HG02763 (cell line): ENCODE measurements at regions not wholly inside any gene's neighbourhood (a gene's known extent, or its start where the extent isn't known, plus 50 kb on each side); places are given as distances from the start of the nearest gene placed in this dataset.

Source experiments
- ATAC-seq: cut with Tn5 transposase; IDR thresholded peaks from one replicate; pipeline ENCODE4 v1.9.1; 2021; ENCODE audit warnings: mild to moderate bottlenecking, moderate library complexity; ENCODE audit not compliant: unreplicated experiment

DNA sequence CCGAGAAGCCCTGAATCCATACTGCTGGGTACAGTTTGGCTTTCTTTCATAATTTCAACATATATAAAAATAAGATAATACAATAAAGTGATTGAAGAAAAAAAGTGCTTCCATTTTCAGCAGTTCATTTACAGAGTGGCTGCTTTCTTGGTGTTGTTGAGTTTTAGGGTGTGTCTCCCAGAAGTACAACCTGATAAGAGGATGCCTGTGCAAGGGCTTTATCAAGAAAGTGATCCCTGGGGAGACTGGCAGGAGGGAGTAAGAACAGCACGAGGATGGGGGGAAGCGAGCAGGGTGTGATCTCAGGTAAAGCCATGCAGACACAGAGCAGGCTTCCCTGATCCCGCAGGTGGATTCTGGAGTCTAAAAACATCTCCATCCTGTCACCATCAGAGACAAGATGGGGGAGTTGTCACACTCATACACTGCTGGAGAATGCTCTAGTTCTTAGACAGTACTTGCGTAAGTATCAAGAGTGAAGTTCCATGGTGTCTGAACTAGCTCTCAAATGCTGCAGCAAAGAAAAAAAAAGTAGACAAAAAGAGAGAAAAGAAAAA lies 395.9 kb downstream of the CDH26 start:
- ATAC-seq, result no peak

DNA sequence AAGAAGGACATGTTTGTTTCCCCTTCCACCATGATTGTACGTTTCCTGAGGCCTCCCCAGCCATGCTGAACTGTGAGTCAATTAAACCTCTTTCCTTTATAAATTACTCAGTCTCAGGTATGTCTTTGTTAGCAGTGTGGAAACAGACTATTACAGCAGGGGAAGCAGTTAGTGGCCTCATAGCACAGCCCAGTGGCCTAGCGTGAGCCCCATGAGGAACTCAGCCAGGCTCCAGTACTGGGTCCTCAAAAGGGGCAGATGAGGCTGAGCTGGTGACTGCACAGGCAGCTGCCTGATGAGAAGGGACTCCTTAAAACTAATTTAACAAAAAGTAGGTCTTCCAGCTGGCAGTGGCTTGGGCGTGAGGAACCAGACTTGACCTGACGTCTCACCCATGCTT lies 399.9 kb downstream of the CDH26 start:
- no peak for ATAC-seq

DNA sequence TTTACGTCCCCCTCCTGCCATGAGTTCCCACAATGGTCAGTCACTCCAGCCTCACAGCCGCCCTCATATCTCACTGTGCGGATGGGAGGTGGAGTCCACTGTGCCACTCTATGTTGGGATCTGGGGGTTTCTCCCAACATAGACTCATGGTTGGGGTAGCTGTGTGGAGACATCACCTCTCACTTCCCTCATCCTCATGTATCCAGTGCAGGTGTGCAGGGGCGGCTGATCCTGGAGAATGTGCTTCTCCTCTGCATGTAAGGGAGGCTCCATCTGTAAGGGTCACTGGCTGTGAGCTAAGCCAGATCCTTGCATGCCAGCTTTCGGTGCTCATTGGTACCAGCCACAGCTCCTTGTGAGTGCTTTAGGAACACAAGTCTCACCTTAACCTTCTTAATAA lies 400.8 kb downstream of the CDH26 start:
- ATAC-seq, result no peak

DNA sequence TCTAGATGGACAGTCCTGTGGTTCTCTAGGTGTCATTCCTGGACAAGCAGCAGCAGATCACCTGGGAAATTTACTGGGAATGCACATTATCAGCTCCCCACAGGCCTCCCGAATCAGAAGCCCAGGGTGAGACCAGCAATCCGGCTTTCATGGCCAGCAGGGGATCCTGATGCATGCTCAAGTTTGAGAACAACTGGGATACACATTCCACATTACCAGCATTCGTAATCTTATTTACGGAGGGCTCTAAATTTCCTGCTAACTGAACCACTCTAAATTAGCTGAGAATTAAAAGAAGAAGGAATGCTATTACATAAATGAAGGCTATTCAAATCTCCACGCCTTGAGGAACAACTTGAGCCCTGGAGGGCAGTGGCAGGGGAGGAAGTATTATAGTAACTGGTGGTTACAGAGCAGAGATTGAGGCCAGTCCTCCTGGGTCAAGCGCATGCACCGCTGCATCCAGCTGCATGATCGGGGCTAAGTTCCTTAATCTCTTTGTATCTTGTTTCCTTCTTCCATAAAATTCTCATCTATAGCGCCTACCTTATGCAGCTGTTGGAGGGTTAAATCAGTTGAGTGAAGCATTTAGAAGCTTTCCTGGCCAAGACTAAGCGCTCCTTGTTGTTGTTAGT lies 403.7 kb downstream of the CDH26 start:
- no peak for ATAC-seq

DNA sequence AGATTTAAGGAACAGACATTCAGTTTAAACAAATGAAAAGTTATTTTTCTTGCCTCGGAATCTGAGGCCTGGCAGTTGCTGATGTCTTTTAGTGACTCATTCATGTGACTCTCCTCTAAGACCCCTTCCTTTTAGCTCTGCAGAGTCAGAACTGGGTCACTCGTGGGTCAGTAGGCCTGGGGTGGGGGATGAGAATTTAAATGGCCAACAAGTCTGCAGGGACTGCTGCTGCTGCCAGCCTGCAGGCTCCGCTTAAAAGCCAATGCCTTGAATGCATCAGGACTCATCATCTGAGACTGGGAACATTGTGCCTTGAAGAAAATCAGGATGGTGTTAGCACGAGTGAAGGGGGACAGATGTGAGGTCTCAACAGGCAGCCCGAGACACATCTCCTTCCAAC lies 404.3 kb downstream of the CDH26 start:
- ATAC-seq, result no peak

DNA sequence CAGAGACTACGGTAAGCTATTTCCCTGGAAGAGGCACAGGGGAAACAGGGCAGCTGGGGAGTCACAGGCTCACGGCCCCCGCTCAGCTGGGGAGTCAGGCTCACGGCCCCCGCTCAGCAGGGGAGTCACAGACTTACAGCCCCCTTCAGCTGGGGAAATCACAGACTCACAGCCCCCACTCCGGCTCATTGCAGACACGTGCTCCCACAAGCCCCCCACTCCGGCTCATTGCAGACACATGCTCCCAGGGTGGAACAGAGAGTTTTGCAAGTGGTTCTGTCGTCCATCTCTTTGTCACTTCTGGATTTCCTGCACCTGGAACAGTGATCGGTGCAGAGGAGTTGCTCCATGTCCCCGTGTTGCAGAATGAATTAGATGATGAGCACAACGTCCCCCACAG lies 405.5 kb downstream of the CDH26 start:
- no peak for ATAC-seq

DNA sequence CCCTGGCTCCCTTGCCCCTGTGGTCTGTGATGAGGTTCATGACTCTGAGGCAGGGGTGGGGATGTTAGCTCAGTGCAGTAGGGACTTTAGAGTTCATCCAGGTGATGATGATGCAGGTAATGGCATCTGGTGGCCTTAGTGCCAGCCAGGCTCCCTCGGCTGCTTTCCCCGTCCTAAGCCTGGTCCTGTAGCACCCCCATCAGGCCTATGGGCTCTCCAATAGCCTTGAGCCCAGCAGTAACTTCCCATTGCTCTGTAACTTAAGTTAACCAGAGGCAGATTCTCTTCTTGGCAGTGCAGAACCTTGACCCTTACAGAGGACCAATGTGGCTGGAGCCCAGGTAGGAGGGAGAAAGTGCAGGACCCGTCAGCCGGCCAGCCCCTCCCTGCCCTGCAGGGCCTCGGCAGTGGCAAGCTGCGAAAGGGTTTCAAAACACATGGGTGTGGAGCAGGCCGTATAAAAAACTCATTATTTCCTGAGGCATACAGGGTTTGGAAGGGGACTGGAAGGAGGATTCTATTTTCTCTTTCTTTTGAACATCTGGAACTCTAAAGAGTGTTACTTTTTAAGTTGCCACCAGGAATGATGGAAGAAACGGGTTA lies 406.9 kb downstream of the CDH26 start:
- ATAC-seq, result no peak

DNA sequence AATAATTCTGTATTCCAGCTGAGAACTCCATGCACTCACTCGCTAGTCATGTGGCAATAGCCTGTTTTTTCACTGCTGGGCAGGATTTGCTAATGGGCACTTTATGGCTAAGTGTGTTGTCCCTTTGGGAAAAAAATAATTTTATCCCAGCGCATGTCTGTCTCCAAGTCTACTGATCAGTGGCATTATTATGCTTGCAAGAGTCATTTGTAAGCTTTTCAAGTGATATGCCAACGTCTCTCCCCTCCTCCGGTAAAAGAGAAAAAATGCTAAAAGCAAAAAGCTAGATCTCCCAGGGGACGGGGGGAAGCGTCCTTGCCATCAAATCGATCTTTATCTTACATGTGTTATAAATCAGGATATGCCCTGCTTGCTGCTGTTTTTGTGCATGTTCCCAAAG lies 407.7 kb downstream of the CDH26 start:
- no peak for ATAC-seq

DNA sequence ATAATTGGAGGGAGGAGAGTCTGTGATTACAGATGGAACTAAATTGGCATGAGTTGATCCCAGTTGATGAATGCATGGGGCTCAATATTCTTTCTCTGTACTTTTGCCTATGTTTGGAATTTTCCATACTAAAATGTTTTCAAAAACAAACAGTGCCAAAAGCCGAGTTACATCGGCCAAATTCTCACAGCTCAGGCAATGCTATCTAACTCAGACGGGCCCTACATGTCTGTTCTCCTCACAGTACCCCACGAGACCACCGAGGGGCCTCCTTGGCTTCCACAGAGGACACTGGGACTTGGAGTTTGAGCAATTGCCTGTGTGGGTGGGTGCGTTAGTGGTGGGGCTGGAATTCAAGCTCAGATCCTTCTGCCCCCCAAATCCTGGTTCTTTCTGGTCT lies 413.2 kb downstream of the CDH26 start:
- no peak for ATAC-seq

DNA sequence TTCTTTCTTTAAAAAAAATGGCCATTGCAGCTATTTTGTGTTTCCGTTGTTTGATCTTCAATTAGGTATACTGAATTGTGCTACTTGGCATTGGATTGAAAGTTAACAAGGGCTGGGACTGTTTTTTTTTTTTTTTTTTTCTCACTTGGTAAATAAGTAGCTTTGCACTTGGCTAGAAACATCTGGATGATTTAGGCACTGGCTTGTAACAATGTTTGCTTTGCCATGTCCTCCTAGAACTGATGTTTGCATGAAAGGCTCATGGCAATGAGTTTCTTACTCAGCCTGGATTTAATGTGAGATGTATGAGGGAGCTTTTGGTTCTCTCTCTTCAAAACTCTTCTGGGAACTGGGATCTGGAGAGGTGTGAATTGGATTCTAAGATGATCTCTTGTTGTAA lies 414.1 kb downstream of the CDH26 start:
- no peak for ATAC-seq

DNA sequence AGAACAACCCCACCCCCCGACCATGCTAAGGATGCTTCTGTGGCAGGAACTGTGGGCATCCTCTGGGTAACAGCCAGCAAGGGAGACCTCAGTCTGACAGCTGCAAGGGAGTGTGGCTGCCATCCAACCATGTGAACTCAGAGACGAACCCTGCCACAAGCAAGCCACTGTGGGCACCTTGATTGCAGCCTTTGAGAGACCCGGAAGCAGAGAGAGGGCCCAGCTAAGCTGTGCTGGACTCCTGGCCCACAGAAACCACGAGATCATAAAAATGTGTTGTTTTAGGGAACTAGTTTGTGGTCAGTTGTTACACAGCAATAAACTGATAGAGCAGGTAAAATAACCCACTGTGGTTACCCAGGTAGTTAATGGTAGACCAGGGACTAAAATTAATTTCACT lies 414.6 kb downstream of the CDH26 start:
- ATAC-seq, result no peak

DNA sequence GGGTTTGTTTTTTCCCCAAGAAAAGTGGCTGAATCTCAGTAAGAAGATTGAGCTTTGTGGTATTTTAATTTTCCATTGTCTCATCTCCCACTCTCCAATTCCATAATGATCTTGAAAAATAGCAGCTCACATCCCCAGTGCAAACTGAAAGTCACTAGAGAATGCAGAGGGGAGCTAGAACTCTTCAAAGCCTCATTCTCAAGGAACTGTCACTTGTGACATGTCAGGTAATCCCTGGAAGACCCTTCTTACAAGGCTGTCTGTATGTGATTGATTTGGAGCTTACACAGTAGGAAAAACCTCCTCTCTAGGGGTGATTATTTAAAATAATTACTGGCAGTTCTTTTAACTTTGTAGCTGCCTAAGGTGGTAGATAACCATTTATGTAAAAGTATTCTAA lies 420.4 kb downstream of the CDH26 start:
- no peak for ATAC-seq

DNA sequence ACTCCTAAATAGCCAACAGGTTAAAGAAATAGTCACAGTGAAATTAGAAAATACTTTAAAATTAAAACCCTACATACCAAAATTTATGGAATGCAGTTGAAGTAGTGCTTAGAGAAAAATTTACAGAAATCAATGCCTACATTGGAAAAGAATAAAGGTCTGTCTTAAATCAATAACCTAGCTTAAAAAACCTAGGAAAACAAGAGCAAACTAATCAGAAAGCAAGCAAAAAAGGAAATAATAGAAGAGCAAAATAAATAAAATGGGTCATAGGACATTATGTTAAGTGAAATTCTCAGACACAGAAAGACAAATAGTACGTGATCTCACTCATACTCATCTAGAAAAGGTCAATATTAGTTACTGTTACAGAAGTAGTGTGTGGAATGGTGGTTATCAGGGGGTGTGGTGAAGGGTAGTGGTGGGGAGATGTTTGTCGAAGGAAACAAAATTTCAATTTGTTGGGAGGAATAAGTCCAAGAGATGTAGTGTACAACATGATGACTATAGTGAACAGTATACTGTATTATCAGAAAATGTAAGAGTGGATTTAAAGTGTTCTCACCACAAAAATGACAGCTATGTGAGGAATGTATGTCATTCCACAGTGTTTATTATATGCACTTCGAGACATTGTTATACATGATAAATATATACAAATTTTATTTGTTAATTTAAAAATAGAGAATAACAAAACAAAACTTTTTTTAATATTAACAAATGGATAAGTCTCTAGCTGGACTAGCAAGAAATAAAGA lies 423.6 kb downstream of the CDH26 start:
- ATAC-seq, result no peak

DNA sequence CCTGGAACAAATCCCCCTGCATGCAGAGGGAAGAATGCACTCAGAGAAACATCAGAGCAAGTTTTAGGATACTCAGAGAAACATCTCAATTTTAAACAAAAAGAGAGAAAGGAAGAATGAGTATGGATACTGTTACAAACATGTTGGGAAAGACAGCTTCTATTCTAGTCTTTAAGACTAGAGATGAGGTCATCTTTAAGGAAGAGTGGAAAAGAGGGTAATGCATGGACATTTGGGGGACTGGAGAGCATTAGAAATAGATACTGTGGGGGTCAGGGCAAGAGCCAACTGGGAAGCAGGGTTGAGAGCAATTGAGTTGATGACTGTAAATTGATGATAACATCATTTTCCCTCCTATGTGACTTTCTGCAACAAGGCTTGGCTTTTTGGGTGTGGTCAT lies 431.2 kb downstream of the CDH26 start:
- ATAC-seq, result no peak

DNA sequence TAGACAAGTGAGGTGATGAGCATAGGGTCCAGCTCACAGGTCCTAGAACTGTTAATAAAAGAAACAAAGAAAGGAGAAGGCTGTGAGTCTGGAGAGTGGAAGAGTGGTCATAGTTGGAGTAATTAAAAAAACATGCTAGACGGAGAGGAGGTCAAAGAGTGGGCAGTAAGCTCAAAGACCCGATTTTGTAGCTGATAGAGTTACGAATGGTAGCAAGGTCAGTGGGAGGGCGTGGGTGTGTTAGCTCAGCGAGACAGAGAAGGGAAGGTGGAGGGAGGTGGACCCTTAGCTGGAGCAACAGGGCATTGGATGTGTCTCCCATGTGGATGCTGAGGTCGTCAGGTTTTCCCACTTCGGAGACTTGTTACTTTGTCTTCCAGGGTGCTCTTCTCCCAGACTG lies 431.7 kb downstream of the CDH26 start:
- no peak for ATAC-seq

DNA sequence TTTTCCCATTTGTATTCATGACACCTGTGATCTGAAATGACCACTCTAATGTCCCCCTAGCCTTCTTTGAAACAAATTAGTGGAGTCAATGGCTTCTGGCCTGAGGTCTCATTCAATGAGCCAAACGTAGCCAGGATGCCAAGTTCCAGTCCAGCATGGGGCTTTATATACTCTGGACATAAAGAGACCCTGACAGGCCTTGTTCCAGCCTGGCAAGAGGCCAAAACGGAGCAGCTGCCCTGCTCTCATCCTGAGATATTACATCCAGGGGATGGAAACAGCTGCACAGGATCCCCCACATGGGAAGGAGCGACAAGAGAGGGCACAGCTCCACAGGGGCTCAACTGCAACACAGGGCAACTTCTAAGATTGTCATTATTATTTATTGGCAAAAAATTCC lies 437.8 kb downstream of the CDH26 start:
- no peak for ATAC-seq

DNA sequence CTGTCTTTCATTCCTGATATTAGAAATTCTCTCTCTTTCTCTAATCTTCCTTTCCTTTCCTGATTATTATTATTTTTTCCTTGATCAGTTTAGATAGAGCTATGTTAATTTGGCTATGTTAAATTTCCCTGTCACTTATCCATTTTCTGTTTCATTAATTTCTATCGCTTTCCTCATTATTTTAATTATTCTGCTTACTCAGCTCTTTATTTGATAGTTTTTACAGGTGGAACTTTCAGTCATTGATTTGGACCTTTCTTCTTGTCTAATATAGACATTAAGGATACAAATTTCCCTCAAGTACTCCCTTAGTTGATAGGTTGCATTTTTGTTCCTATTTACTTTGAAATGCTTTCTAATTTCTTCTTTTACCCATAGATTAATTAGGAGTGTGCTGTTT lies 442.3 kb downstream of the CDH26 start:
- no peak for ATAC-seq

DNA sequence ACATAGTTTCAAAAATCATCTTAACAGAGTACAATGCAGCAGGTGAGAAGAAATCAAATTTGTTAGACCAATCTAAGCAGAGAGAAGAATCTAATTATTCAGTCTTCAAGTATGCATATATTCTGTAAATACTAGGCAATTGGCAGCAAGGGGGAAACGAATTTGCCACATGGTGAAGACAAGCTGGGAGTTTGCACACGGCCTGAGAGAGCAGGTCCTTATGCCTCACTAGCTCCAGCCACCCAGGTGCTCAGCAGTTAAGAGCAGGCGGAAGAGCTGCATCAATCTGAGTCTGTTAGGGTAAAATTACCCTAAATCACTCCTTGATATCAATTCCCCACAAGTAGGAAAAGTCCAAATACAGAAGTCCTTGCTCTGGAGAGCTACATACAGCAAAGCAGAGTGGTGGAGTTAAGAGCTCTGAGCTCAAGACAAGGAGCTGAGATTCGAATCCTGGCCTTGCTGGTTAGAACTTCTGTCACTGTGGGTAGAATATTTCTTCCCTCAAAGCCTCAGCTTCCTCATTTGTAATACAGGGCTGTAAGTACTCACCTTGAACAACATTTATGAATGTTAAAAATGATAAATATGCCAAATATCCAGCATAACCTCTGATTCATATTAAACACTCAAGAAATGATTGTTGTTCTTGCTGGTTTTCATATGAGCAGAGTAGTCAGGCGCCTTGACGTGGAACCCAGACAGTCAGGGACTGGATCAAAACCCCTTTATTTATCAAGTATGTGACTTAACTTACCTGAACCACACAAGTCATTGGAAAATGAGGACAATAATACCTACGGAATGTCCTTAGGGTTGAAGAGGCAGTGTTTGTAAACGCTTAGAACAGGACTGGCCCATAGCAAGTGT lies 444.2 kb downstream of the CDH26 start:
- no peak for ATAC-seq

DNA sequence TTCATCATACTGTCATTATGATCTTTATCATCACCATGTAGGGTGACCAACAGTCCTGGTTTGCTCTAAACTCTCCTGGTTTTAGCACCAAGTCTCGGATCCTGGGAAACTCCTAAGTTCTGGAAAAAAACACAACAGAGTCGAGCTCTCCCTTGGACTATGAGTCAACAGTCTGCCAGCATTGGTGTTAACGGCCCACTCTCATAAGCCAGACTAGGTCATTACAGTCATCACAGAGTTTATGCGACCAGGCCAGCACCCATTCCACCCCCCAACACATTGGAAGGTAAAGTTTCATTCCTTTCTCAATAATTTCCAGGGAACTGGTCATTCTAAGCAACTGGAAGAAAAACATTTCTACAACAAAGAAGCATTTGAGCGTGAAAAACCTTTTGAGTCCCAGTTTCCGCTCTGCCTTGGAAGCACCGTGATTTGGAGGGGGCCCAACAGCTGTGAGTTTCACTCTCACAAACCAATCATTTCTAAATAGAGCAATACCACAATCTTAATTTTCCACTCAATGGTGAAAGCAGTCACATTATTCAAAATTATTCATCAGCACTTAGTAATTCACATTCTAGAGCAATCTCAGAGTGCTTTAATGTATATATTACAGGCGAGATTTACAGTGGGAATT lies 445.0 kb downstream of the CDH26 start:
- no peak for ATAC-seq

DNA sequence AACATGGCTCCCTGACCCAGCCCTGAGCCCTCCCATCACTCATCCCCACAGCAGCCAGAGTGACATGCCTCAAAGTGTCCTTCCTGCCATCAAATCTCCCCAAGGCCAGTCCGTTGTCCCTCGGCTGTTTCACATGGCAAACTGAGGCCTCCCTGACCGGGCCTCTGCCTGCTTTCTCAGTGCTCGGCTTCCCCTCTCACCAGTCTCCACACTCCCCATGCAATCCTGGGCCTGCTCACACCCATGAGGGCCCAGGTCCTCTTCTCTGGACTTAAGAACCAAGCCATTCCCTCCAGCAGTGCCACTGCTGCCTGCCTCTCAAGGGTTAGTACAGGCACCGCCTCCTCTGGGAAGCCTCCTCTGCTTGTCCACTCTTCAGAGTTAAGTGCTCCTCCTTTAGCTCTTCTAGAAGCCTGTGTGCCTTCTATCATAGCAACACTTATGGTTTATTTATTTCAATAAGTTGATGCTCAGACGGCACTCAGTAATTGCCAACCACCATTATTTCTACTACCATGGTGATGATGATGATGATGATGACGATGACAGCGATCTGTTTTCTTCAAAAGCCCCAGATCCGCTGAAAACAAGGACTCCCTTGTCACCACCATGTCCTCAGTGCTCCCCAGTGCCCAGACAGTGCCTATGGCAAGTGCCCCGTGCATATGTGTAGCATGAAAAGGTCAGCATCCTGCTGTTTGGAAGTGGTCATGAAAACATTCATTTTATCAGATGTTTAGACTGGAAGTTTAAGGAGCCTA lies 449.0 kb downstream of the CDH26 start:
- ATAC-seq, result no peak
